Gastroesophageal sphincter (tissue), 3 donors: ENCODE measurements at regions not wholly inside any gene's neighbourhood (a gene's known extent, or its start where the extent isn't known, plus 50 kb on each side); places are given as distances from the start of the nearest gene placed in this dataset.

Experiments
- EP300 ChIP-seq: sonication (generic); formaldehyde crosslinking; IDR thresholded peaks from one replicate; pipeline ENCODE4 v1.6.1; 2017; ENCODE audit warnings: antibody characterized with exemption, mild to moderate bottlenecking
- POLR2AphosphoS5 ChIP-seq: sonication (generic); formaldehyde crosslinking; IDR thresholded peaks from one replicate; pipeline ENCODE4 v1.6.1; 2017; ENCODE audit warnings: antibody characterized with exemption
- TF ChIP-seq, protein P1 (sequence below), 4 experiments: fragments of 200-600 bp in 2 of 4; fragments of 450-650 bp in 2 of 4; sonication (generic) in 1 of 4; IDR thresholded peaks; one replicate each; pipeline ENCODE4 v1.5.1; 2017 to 2019; ENCODE audit warnings: antibody characterized with exemption in 4 of 4, mild to moderate bottlenecking in 2 of 4, moderate library complexity in 2 of 4

DNA sequence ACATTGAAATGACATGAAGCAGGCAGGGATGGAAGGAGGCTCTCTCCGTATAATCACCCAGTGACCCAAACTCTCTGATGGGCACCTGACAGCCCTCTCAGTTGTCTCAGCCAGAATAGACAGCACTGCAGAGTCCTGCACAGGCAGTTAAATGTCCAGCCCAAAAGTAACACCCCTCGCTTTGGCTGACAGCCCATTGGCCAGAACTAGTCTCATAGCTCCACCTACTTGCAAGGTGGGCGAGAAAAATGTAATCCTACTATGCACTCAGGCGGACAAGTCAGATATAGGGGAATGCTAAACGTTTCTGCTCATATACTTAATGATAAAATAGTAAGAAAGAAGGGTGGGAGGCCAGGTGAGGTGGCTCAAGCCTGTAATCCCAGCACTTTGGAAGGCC lies 393.5 kb upstream of the JARID2 start:
- TF ChIP-seq, protein P1, sequence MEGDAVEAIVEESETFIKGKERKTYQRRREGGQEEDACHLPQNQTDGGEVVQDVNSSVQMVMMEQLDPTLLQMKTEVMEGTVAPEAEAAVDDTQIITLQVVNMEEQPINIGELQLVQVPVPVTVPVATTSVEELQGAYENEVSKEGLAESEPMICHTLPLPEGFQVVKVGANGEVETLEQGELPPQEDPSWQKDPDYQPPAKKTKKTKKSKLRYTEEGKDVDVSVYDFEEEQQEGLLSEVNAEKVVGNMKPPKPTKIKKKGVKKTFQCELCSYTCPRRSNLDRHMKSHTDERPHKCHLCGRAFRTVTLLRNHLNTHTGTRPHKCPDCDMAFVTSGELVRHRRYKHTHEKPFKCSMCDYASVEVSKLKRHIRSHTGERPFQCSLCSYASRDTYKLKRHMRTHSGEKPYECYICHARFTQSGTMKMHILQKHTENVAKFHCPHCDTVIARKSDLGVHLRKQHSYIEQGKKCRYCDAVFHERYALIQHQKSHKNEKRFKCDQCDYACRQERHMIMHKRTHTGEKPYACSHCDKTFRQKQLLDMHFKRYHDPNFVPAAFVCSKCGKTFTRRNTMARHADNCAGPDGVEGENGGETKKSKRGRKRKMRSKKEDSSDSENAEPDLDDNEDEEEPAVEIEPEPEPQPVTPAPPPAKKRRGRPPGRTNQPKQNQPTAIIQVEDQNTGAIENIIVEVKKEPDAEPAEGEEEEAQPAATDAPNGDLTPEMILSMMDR (IDR thresholded peaks at IDR 0.05), result no peak
- TF ChIP-seq EP300 (no peak), POLR2AphosphoS5 (no peak)
